GM18858 (cell line): ENCODE measurements at regions not wholly inside any gene's neighbourhood (a gene's known extent, or its start where the extent isn't known, plus 50 kb on each side); places are given as distances from the start of the nearest gene placed in this dataset.

Experiments used
- ATAC-seq: cut with Tn5 transposase; IDR thresholded peaks from one replicate; pipeline ENCODE4 v1.9.1; 2021; ENCODE audit not compliant: unreplicated experiment

DNA sequence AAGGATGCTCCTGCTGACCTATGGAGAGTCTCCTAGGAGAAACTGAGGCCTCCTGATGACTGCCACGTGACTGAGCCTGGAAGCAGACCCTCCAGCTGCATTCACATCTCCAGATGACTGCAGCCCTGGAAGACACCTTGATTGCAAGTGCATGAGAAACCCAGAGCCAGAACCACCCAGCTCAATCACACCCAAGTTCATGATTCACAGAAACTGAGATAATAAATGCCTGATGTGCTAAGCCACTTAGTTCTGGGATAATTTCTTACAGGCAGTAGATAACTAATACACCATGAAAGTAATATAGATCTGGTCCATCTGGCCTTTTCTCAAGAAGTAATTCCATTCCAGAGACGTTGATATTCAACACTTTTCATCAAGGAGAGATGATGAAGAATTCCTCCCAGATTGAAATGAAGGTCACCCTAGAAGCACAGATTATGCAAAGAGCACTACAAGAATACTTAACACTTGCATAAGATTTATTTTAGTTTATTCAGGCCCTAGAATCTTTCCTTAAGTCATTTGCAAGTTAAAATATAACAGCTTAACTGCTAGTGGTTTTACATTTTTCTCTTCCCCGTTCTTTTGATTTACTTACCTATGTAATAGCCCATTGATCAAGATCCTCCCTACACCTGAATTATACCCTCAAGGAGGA lies 208.2 kb upstream of the INHBA start:
- no peak for ATAC-seq

DNA sequence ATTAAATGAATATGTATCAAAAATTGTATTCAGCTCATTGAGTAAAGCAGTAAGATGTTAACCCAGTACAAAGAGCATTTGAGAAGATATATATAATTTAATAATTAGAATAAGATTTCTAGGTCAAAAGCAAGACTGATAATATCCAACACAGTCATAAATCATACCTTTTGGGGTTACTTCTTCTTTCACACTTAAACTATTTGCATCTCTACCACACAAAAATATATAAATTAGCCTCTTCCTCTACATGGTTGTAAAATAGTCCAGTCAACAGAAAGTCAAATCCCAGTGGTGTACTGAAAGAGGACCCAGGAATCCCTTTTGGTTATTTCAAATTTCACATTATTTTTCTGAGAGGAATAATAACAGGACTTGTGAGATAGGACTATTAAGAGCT lies 204.6 kb upstream of the INHBA start:
- ATAC-seq, result peak; percentile 47

DNA sequence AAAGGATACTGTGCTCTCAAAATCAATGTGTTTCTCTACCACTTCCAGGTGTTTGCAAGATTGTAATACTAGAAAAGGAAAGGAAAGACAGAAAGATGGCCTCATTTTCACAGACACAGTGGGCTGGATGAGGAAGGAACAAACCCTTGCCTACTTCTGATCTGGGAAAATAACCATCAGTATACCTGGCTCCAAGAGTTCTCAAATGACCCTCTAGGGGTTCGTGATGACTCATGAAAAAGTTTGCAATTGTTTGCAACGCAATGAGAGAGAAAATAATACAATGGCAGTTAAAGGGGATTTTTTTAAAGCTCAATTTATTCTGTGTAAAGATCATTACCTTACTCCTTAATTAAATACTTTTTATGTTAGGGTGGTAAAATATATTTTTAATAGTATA lies 197.6 kb upstream of the INHBA start:
- no peak for ATAC-seq

DNA sequence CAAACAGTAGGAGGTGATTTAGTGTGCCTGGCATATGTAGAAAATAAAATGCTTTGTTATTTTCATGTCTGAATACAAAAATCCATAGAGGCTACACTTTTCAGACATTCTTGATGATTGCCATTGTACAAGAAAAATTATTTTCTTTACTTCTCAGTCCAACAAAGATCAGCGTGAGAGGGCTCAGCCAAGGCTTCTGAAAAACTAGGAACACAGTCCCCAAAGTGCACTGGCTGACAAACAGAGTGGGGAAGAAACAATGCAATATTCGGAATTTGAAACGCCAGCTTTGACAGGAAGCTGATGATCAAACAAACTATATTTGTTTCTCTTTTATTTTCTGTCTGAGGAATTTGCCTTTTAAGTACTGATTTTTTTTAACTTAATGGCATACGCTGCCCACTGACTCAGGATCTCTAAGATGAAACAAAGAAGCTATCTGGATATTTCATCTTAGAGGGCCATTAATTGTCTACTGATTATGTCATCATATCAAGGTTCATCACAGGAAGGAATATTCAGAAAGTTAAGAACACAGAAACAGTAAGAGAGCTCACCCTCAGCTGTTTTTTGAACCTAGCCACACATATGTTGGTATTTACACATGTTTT lies 197.0 kb upstream of the INHBA start:
- ATAC-seq, result no peak

DNA sequence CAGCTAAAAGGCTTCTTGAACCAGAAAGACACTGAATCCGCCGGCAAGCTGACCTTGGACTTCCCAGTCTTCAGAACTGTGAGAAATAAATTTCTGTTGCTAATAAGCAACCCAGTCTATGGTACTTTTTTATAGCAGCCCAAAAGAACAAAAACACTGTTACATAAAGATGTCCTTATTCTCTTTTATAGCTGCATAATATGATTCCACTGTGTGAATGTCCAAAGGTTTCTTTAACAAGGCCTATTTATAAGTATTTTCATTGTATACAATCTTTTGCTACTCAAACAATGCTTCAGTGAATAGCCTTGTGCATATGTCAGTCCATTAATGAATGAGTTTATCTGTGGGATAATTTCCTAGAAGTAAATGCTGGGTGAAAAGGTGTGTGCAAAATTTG lies 190.8 kb upstream of the INHBA start:
- ATAC-seq, result no peak

DNA sequence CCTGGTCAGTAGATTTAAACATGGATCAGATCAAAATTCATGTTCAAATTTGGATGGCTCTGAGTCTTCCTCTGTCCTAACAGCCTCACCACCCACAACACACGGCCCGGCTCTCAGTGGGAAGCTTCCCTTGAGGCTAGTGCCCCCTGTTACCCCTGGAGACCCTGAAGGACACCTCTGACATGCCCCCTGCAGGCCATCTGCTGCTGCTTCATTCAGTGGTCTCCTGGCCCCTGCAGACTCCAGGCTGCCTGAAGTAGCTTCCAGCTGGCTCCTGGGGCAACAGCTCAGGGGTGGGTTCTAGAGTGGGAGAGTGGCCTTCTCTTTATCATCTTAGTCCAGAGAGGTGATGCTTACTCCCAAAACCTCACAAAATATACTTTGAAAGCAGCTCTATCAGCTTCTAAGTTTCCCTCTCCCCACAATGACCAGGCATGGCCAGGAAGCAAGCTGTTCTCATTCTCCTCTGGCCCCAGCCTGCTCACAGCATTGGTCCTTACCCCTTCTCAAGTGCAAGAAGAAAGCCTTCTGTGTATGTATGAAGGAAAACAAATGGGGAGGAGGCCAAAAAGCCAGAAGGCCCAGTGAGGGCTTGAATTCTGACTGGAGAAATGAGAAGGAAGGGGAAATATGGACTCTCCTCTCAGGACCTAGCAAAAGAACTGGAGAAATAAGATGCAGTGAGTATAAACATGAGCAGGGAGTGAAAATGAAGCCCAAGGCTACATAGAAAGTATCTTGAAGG lies 189.6 kb upstream of the INHBA start:
- ATAC-seq, result no peak

DNA sequence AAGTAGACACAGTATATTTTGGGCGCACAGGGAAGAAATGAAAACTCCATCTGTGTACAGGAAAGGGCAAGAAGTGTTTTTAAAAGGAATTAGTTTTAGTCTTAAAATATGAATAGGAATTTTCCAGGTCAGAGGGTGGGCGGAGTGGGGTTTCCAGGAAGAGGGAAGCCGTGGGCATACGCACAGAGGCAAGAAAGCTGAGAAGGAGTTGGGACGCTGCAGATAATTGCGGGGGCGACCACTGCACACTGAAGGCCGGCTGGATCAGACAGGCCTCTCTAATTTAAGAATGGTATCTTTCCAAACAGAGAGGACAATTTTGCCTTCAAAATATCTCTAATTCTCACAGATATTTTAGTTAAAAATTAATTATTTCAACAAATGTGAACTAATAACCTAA lies 189.1 kb upstream of the INHBA start:
- ATAC-seq, result no peak

DNA sequence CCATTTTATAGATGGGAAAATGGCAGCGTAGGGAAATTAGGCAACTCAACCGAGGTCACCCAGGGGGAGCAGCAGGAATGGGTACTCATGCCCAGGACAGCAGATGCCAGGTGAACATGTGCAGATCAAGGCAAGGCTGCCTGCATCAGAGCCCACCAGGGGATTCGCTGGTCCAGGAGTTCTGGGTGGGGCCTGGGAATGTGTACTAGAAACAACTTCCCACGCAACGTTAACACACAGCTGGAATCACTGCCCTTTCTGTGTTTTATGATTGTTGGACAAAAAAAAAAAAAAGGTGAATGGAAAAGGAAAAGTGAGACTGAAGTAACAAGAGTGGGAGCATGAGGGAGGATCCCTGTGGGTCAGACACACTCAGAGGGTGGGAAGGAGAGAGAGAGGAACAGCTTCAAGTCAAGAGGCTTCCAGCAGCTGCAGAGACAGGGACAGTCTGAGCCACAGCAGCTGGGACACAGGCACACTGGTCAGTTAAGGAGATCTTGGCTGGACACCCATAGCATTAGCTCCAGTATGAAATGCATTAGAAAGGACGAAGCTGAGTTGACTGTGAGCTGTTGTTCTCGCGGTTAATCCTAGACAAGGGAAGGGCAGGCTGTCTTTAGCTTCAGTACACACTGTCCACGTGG lies 187.9 kb upstream of the INHBA start:
- no peak for ATAC-seq

DNA sequence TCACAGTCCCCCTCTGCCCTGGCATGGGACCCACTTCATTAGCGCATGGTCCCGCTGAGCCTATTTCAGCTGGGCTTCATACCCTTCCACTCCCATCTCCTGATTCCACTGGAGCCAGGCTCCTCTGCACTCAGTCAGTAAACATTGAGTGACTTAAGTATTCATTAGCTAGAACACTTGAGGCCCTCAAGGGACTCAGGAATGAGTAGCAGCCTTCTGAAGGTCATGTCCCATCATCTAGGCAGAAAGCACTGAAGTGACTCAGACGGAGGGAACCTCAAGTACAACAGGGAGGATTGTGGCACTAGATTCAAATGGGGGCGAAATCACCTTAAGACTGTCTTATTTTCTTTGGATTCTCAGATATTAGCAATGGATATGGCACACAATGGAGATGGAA lies 186.6 kb upstream of the INHBA start:
- no peak for ATAC-seq

DNA sequence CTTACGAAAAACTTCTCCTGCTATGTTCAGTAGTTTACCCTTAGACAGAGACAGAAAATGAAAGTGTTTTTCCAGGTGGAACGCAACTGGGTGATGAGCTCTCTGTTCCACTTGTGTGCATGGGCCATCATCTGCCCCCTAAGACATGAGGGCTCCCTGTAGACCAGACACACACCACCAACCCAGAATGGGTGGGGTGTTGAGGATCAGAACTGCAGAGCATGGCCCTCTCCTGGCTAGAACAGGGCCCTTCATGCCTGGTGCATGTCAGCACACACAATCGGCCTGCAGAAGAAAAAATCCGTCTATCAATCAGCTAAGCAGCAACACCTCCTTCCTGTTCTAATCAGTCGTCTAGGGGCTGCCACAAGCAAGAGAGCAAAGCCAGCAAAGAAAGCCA lies 186.2 kb upstream of the INHBA start:
- peak; percentile 37 for ATAC-seq

DNA sequence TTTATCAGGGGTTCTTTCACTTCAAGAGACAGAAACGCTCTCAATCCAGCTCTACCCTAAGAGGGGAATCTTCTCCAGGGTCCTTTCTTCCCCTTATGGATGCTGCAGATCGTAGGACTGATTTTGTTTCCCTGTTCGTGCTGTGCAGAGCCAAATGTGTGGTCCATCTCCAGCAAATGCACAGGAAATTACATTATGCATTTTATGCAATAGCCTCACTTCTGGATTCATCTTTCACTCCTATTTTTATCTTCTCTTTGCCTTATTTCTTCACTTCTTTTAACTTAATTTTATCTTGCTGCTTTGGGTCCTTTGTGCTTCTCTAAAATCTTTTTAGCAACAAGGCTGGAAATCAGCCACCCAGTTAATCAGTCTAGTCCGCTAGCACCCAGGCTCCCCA lies 184.5 kb upstream of the INHBA start:
- no peak for ATAC-seq

DNA sequence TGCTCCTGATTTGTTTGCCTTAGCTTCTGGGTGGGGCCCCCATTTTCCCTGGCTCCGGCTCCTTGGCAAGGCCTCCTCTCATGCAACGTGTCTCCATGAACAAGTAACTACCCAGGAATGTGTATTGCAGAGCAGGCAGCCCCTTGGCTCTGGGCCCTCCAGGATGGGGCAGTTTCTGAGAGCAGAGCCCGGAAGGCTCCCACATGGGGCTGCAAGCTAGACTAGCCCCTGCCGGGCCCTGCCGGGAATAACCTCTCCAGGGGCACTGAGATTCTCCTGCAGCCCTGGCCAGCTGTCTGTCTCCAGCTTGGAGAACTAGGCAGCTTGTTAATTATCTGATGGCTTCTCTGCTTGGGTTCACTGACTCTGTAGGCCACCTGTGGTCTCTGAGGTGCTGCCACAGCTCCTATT lies 184.0 kb upstream of the INHBA start:
- ATAC-seq, result no peak

DNA sequence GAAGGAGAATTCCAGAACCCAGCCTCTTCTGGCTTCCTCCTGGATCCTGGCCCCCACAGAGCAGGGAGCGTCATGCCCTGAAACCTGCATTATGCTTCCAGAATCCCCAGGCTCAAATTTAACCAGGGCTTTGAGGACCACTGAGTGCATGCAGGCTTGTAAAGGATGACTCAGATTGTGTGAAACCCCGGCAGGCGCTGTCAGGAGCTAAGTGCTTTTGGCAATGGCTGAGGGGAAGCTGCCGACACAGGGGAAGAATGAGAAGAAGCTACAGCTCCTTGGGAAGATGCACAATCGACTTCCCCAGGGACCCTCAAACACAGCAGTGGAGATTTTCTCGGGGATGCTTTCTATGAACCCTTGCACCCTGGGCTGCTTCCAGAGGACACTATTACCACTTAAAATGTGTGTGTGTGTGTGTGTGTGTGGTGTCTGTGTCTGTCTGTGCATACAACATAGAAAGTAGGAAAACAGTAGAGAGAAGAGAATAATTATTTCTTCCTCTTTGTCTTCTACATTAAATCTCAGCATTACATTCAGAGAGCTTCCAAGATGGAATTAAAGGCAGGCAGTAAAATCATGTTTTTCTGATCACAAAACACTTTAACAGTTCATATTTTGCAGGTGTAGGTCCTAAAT lies 183.5 kb upstream of the INHBA start:
- no peak for ATAC-seq

DNA sequence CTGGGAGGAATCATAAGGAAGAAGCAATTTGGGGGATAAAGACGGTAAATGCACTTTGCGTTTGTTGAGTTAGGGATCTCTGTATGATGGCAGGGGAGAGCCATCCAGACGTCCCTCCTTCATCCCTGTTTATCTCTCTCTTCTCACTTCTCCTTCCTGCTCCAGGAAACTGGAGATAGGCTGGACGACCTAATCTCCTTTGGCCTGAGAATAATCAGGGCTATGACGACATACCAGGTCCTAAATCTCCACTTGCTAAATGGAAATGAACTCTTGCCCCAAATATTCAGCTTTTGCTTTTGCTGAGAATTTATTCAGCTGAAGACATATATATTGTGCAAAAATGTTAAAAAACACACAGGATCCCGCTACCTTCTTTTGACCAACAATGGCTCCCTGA lies 182.9 kb upstream of the INHBA start:
- no peak for ATAC-seq

DNA sequence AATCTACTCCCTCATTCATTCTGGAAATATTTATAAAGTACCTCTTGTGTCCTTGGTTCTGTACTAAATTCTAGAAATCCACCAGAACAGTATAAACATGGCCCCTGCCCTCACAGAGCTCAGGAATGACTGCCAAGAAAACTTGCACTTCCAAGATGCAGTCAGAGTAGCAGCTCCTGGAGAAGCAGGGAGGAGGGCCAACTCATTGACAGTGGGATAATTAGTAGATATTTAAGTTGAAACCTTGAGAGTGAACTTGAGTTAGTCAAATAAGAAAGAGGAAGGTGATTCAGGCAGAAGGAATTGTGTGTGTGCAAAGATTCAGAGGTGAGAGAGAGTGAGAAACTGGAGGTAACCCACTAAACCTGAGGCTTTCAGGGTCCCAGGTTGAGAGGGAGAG lies 182.2 kb upstream of the INHBA start:
- no peak for ATAC-seq

DNA sequence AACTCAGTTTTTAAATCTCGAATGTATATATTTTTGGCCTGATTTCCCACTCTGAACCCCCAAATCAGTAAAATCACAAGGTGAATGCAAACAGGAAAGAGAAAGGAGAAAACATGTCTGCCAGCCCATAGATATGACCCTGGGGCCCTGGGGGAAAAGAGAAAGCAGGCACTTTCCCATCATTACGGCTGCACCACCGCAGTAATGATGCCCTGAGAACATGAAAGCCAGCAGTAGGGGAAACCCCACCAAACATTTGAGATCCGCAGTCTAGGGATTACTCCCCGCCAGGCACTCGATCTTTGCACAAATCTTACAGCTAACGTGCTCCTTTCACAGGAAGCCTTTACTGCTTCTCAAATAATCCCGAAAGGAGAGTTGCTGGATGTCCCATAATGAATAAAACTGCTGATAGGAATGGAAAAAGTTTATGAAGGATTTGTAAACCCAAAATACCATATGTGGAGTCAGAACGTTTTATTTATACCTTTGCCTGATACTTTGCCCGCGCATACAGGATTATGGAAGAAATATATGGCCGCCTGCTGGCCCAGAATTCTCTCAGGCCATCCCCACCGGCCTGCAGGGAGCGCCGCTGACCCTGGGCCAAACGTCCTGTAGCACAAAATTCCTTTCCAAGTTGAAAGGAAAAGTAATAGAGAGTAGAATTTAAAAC lies 180.0 kb upstream of the INHBA start:
- peak; percentile 26 for ATAC-seq

DNA sequence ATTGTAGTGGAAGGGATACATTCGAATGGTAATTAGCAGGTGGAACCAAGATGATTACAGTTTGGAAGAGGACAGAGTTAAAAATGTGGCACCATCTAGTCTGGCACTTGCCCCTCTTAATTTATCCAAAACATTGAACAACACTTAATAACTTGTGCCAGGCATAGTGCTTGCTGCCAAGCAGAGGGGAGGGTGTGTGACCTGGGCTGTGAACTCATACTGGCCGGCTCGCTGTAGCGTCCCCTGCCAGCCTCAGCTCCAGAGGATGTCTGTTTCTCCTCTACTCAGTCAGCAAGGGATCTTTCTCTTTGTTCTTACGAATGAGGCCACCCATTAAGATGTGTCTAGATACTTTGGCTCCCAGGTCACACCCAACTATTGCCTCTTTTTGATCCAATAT lies 179.4 kb upstream of the INHBA start:
- ATAC-seq, result no peak

DNA sequence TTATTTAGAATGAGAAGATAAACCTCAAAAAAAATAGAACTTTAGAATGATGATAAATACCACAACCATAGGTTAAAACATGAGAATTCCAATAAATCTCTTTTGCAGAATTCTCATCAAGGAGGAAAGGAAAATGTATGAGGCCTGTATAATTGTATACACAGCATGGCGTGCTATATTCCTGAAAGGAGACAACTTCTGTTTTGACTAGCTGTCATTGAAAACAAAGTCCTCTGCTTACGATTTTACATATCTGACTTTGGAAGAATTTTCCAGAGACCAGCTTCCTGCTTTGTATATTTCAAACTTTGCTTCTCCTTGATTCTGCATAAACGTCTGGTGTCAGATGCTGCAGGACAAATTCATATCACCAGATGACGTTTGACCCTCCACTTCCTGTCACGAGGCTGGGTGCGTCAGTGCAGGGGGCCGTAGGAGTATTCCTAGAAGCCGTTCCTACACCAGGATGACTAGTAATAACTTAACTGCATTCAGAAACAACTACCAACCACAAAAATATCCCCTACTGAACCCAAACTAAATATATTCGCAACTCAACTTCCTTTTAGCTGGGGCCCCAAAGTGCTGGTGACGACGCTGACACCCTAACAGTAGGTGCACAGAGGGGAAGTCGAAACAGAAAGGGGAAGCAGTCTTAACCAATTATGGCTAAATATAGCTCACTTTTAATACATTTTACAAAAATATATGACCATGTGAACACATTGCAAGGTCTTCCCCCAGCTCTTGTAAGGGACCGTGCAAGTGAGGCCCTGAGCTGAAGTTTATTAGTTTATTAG lies 178.6 kb upstream of the INHBA start:
- peak; percentile 89 for ATAC-seq

DNA sequence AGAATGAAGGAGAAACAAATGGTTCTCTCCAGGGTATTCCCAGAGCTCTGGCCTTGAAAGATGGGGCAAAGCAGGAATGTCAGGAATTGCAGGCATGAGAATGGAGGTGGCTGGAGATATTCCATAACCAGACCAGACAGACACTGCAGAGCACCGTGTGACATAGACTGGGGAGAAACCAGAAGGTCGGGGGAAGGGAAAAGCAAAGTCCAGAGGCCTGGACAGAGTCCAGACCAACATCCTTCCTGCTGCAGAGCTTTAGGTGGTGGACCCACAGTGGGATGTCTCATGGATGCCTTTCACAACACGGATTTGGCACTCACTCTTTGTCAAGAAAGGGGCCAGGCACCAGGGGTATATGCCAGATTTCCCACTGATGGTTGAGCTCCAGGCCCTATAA lies 177.2 kb upstream of the INHBA start:
- no peak for ATAC-seq

DNA sequence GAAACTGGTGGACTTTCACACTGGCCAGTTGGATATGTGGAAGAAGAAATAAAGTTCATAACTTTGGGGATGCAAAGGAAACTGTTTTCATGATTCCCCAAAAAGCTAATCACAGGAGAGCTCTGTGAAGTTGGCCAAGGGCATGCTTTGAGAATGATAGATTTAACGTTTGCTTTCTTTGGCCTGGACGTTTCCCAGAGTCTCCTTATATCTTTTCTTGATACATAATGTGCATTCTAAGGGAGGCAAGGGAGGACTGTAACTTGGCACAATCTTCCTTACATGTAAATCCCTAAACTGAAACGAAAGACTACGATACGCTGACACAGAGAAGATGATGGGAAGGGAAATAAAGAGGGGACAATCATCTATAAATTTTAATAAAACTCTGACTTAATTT lies 176.5 kb upstream of the INHBA start:
- no peak for ATAC-seq
